GM23338 (cell line): ENCODE measurements at regions not wholly inside any gene's neighbourhood (a gene's known extent, or its start where the extent isn't known, plus 50 kb on each side); places are given as distances from the start of the nearest gene placed in this dataset.

Source experiments
- CREB1 ChIP-seq: fragments of 250-450 bp; sonication (Bioruptor Pico); IDR thresholded peaks from 2 replicates; pipeline ENCODE4 v1.5.0; 2020; ENCODE audit warnings: low read depth, mild to moderate bottlenecking, moderate library complexity
- EZH2 ChIP-seq: fragments of 200-600 bp; sonication (generic); IDR thresholded peaks from one replicate; pipeline ENCODE4 v1.8.0; 2017; ENCODE audit warnings: antibody characterized with exemption, mild to moderate bottlenecking, low read depth; ENCODE audit not compliant: unreplicated experiment
- EZH2phosphoT487 ChIP-seq: fragments of 200-600 bp; sonication (generic); IDR thresholded peaks from one replicate; pipeline ENCODE4 v1.8.1; 2018; ENCODE audit warnings: antibody characterized with exemption; ENCODE audit not compliant: unreplicated experiment
- JUNB ChIP-seq: IDR thresholded peaks from one replicate; pipeline ENCODE4 v1.6.1; 2016; ENCODE audit warnings: antibody characterized with exemption; ENCODE audit not compliant: unreplicated experiment
- NANOG ChIP-seq: IDR thresholded peaks from 2 replicates; pipeline ENCODE4 v1.6.1; 2016; ENCODE audit warnings: antibody characterized with exemption, borderline replicate concordance
- POLR2AphosphoS5 ChIP-seq: IDR thresholded peaks from 2 replicates; pipeline ENCODE4 v1.6.1; 2016; ENCODE audit warnings: antibody characterized with exemption, low read depth
- STAT1 ChIP-seq: IDR thresholded peaks from one replicate; pipeline ENCODE4 v1.6.1; 2016; ENCODE audit warnings: antibody characterized with exemption; ENCODE audit not compliant: unreplicated experiment
- ZNF331 ChIP-seq: fragments of 250-450 bp; sonication (Bioruptor Pico); IDR thresholded peaks from 2 replicates; pipeline ENCODE4 v1.5.0; 2020; ENCODE audit warnings: low read depth, mild to moderate bottlenecking, moderate library complexity
- TF ChIP-seq, protein P1 (sequence below), 2 experiments: fragments of 200-600 bp in 1 of 2; sonication (generic) in 1 of 2; conservative IDR thresholded peaks; 2 replicates each; pipeline versions ENCODE4 v1.5.1 to v1.6.1; 2016 to 2017; ENCODE audit warnings: antibody characterized with exemption in 2 of 2, low read depth in 2 of 2, mild to moderate bottlenecking in 2 of 2, moderate library complexity in 1 of 2
- TF ChIP-seq, protein P2 (sequence below): IDR thresholded peaks from one replicate; pipeline ENCODE4 v1.6.1; 2018; ENCODE audit warnings: antibody characterized with exemption; ENCODE audit not compliant: unreplicated experiment
- TF ChIP-seq, protein P3 (sequence below): fragments of 250-450 bp; sonication (Bioruptor Pico); IDR thresholded peaks from 2 replicates; pipeline ENCODE4 v1.5.0; 2020; ENCODE audit warnings: mild to moderate bottlenecking, moderate library complexity
- TF ChIP-seq, protein P4 (sequence below): IDR thresholded peaks from 2 replicates; pipeline ENCODE4 v1.6.1; 2016; ENCODE audit warnings: antibody characterized with exemption

DNA sequence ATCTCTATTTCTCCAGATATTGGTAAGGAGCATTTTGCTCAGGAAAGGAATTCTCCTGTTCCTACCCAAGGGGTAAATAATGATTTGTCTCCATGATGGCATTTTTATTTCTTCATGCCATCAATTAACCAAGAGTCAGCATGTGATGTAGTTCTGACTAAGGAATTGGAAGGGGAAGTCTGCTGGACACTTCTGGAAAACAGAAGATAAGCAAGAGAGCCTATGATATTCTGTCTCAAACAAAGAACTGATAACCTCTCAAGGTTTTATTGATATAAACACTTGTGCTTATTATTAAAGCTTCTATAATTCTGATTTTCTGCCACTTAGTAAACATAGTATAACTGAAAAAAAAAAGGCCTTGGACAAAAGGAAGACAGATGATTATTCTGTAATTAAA lies 673.0 kb upstream of the CHORDC1 start:
- TF ChIP-seq, protein P1, sequence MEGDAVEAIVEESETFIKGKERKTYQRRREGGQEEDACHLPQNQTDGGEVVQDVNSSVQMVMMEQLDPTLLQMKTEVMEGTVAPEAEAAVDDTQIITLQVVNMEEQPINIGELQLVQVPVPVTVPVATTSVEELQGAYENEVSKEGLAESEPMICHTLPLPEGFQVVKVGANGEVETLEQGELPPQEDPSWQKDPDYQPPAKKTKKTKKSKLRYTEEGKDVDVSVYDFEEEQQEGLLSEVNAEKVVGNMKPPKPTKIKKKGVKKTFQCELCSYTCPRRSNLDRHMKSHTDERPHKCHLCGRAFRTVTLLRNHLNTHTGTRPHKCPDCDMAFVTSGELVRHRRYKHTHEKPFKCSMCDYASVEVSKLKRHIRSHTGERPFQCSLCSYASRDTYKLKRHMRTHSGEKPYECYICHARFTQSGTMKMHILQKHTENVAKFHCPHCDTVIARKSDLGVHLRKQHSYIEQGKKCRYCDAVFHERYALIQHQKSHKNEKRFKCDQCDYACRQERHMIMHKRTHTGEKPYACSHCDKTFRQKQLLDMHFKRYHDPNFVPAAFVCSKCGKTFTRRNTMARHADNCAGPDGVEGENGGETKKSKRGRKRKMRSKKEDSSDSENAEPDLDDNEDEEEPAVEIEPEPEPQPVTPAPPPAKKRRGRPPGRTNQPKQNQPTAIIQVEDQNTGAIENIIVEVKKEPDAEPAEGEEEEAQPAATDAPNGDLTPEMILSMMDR (conservative IDR thresholded peaks at IDR 0.05; ENCODE audit: low read depth in 2 of 2) = no peak
- no peak for TF ChIP-seq ZNF331
- TF ChIP-seq, protein P2, sequence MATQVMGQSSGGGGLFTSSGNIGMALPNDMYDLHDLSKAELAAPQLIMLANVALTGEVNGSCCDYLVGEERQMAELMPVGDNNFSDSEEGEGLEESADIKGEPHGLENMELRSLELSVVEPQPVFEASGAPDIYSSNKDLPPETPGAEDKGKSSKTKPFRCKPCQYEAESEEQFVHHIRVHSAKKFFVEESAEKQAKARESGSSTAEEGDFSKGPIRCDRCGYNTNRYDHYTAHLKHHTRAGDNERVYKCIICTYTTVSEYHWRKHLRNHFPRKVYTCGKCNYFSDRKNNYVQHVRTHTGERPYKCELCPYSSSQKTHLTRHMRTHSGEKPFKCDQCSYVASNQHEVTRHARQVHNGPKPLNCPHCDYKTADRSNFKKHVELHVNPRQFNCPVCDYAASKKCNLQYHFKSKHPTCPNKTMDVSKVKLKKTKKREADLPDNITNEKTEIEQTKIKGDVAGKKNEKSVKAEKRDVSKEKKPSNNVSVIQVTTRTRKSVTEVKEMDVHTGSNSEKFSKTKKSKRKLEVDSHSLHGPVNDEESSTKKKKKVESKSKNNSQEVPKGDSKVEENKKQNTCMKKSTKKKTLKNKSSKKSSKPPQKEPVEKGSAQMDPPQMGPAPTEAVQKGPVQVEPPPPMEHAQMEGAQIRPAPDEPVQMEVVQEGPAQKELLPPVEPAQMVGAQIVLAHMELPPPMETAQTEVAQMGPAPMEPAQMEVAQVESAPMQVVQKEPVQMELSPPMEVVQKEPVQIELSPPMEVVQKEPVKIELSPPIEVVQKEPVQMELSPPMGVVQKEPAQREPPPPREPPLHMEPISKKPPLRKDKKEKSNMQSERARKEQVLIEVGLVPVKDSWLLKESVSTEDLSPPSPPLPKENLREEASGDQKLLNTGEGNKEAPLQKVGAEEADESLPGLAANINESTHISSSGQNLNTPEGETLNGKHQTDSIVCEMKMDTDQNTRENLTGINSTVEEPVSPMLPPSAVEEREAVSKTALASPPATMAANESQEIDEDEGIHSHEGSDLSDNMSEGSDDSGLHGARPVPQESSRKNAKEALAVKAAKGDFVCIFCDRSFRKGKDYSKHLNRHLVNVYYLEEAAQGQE = no peak
- no peak for TF ChIP-seq POLR2AphosphoS5
- TF ChIP-seq EZH2phosphoT487 = no peak
- TF ChIP-seq, protein P3, sequence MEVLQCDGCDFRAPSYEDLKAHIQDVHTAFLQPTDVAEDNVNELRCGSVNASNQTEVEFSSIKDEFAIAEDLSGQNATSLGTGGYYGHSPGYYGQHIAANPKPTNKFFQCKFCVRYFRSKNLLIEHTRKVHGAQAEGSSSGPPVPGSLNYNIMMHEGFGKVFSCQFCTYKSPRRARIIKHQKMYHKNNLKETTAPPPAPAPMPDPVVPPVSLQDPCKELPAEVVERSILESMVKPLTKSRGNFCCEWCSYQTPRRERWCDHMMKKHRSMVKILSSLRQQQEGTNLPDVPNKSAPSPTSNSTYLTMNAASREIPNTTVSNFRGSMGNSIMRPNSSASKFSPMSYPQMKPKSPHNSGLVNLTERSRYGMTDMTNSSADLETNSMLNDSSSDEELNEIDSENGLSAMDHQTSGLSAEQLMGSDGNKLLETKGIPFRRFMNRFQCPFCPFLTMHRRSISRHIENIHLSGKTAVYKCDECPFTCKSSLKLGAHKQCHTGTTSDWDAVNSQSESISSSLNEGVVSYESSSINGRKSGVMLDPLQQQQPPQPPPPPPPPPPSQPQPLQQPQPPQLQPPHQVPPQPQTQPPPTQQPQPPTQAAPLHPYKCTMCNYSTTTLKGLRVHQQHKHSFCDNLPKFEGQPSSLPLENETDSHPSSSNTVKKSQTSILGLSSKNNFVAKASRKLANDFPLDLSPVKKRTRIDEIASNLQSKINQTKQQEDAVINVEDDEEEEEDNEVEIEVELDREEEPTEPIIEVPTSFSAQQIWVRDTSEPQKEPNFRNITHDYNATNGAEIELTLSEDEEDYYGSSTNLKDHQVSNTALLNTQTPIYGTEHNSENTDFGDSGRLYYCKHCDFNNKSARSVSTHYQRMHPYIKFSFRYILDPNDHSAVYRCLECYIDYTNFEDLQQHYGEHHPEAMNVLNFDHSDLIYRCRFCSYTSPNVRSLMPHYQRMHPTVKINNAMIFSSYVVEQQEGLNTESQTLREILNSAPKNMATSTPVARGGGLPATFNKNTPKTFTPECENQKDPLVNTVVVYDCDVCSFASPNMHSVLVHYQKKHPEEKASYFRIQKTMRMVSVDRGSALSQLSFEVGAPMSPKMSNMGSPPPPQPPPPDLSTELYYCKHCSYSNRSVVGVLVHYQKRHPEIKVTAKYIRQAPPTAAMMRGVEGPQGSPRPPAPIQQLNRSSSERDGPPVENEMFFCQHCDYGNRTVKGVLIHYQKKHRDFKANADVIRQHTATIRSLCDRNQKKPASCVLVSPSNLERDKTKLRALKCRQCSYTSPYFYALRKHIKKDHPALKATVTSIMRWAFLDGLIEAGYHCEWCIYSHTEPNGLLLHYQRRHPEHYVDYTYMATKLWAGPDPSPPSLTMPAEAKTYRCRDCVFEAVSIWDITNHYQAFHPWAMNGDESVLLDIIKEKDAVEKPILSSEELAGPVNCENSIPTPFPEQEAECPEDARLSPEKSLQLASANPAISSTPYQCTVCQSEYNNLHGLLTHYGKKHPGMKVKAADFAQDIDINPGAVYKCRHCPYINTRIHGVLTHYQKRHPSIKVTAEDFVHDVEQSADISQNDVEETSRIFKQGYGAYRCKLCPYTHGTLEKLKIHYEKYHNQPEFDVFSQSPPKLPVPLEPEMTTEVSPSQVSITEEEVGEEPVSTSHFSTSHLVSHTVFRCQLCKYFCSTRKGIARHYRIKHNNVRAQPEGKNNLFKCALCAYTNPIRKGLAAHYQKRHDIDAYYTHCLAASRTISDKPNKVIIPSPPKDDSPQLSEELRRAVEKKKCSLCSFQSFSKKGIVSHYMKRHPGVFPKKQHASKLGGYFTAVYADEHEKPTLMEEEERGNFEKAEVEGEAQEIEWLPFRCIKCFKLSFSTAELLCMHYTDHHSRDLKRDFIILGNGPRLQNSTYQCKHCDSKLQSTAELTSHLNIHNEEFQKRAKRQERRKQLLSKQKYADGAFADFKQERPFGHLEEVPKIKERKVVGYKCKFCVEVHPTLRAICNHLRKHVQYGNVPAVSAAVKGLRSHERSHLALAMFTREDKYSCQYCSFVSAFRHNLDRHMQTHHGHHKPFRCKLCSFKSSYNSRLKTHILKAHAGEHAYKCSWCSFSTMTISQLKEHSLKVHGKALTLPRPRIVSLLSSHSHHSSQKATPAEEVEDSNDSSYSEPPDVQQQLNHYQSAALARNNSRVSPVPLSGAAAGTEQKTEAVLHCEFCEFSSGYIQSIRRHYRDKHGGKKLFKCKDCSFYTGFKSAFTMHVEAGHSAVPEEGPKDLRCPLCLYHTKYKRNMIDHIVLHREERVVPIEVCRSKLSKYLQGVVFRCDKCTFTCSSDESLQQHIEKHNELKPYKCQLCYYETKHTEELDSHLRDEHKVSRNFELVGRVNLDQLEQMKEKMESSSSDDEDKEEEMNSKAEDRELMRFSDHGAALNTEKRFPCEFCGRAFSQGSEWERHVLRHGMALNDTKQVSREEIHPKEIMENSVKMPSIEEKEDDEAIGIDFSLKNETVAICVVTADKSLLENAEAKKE = no peak
- no peak for TF ChIP-seq EZH2
- TF ChIP-seq, protein P4, sequence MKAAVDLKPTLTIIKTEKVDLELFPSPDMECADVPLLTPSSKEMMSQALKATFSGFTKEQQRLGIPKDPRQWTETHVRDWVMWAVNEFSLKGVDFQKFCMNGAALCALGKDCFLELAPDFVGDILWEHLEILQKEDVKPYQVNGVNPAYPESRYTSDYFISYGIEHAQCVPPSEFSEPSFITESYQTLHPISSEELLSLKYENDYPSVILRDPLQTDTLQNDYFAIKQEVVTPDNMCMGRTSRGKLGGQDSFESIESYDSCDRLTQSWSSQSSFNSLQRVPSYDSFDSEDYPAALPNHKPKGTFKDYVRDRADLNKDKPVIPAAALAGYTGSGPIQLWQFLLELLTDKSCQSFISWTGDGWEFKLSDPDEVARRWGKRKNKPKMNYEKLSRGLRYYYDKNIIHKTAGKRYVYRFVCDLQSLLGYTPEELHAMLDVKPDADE = no peak
- no peak for TF ChIP-seq CREB1 (CRISPR knock-in tag)
- no peak for TF ChIP-seq NANOG
- TF ChIP-seq JUNB = no peak
- no peak for TF ChIP-seq STAT1
